ENCODE measurements at regions not wholly inside any gene's neighbourhood (a gene's known extent, or its start where the extent isn't known, plus 50 kb on each side); places are given as distances from the start of the nearest gene placed in this dataset.

DNA sequence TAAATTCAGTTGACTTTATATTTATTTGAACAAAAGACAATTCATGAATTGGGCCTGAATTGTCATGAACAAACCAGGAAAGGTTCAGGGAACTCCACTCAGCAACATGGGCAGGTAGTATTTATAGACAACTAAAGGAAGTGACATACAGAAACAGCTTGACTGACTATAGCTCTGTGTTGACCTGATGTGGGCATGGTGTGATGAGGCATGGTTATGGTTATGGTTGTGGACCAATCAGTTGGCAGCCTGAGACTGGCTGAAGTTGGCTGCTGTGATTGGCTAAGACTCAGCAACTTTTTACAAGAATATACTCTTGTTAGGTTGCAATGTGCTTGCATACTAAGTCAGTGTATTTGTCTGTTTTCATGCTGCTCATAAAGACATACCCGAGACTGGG is 108.4 kb downstream of the HS3ST3B1 start:
- no peaks in the 10 kb centered on the region for H3K79me1 ChIP-seq (replicated peaks; ENCODE audit: low read length, poor library complexity, severe bottlenecking)
- no peak overlapping the region for H2AFZ ChIP-seq (ENCODE audit: low read depth, low read length)
- peaks cover 5% of the 10 kb centered on the region for H3K9me3 ChIP-seq (ENCODE audit: control insufficient read depth, low read length)
- no peak overlapping the region for H3K4ac ChIP-seq (ENCODE audit: low read depth in 1 of 2, low read length in 2 of 2)
- H3K18ac ChIP-seq (ENCODE audit: low read depth in 1 of 2, low read length in 2 of 2): no peak overlapping the region
- H2BK15ac ChIP-seq (ENCODE audit: low read depth, poor library complexity, severe bottlenecking): no peak overlapping the region
- H2BK120ac ChIP-seq (ENCODE audit: low read depth, low read length): no peak overlapping the region
- H3K23ac ChIP-seq (ENCODE audit: low read length in 2 of 2): no peak overlapping the region
- H2BK12ac ChIP-seq (ENCODE audit: low read length in 2 of 2): no peak overlapping the region
- no peak overlapping the region for H2AK5ac ChIP-seq (ENCODE audit: low read length, severe bottlenecking)
- H3K9ac ChIP-seq (ENCODE audit: low read length): no peak overlapping the region
- H3K4me3 ChIP-seq (ENCODE audit: insufficient read depth in 1 of 2, low read depth in 1 of 2, low read length in 2 of 2): no peak overlapping the region
- H4K91ac ChIP-seq (ENCODE audit: low read length): no peak overlapping the region
- H3K14ac ChIP-seq (ENCODE audit: low read length in 2 of 2): no peak overlapping the region
- no peak overlapping the region for H3K27ac ChIP-seq (ENCODE audit: low read length, poor library complexity, severe bottlenecking)
- no peak overlapping the region for H3K4me2 ChIP-seq (ENCODE audit: low read length, poor library complexity, severe bottlenecking)
- DNase-seq: no peak
- no peak overlapping the region for H4K8ac ChIP-seq (ENCODE audit: low read length)
- no peak overlapping the region for H2BK5ac ChIP-seq (ENCODE audit: low read depth, low read length, poor library complexity, severe bottlenecking)
- H3K27me3 ChIP-seq (ENCODE audit: control insufficient read depth in 1 of 2, insufficient read depth in 1 of 2, low read length in 2 of 2): no peaks in the 10 kb centered on the region
- WGBS: 82% methylated on average over 1 of the region's 1 CpG
- no peaks in the 10 kb centered on the region for H3K36me3 ChIP-seq (ENCODE audit: control insufficient read depth in 1 of 2, insufficient read depth in 2 of 2, low read depth in 1 of 2, low read length in 2 of 2)
- no peaks in the 10 kb centered on the region for H3K4me1 ChIP-seq (ENCODE audit: control insufficient read depth, insufficient read depth, low read depth, low read length)

DNA sequence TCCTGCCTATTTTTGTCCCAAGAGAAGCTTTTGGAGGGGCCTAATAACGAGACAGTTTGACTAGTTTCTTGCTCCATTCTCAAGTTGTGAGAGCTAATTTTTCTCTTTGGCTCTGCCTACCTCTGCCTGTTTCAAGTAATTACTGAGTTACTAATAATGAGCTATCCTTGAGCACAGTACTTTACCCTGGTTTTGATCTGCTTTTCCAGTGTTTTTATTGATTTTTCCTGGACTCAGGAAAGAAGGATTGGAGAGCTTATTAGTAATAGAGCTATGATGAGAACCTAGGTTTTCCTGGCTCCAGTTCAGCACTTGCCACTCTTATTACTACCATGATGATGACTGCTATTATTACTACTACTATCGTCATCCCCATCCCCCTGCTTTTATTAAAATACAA is 106.7 kb downstream of the HS3ST3B1 start:
- Histone ChIP-seq H3K36me3 (ENCODE audit: control insufficient read depth in 1 of 2, insufficient read depth in 2 of 2, low read depth in 1 of 2, low read length in 2 of 2) (no peaks in the 10 kb centered on the region), H3K79me1 (replicated peaks; ENCODE audit: low read length, poor library complexity, severe bottlenecking) (no peaks in the 10 kb centered on the region), H3K9ac (ENCODE audit: low read length) (no peak overlapping the region), H3K27me3 (ENCODE audit: control insufficient read depth in 1 of 2, insufficient read depth in 1 of 2, low read length in 2 of 2) (no peaks in the 10 kb centered on the region), H3K4ac (ENCODE audit: low read depth in 1 of 2, low read length in 2 of 2) (no peak overlapping the region), H4K91ac (ENCODE audit: low read length) (no peak overlapping the region), H3K18ac (ENCODE audit: low read depth in 1 of 2, low read length in 2 of 2) (no peak overlapping the region), H3K4me1 (ENCODE audit: control insufficient read depth, insufficient read depth, low read depth, low read length) (no peaks in the 10 kb centered on the region), H3K9me3 (ENCODE audit: control insufficient read depth, low read length) (peaks cover 5% of the 10 kb centered on the region), H3K14ac (ENCODE audit: low read length in 2 of 2) (no peak overlapping the region), H2BK12ac (ENCODE audit: low read length in 2 of 2) (no peak overlapping the region), H3K23ac (ENCODE audit: low read length in 2 of 2) (no peak overlapping the region), H2BK120ac (ENCODE audit: low read depth, low read length) (no peak overlapping the region), H2BK5ac (ENCODE audit: low read depth, low read length, poor library complexity, severe bottlenecking) (no peak overlapping the region), H2AK5ac (ENCODE audit: low read length, severe bottlenecking) (no peak overlapping the region), H4K8ac (ENCODE audit: low read length) (no peak overlapping the region), H2BK15ac (ENCODE audit: low read depth, poor library complexity, severe bottlenecking) (no peak overlapping the region), H3K27ac (ENCODE audit: low read length, poor library complexity, severe bottlenecking) (no peak overlapping the region), H2AFZ (ENCODE audit: low read depth, low read length) (no peak overlapping the region), H3K4me2 (ENCODE audit: low read length, poor library complexity, severe bottlenecking) (no peak overlapping the region), H3K4me3 (ENCODE audit: insufficient read depth in 1 of 2, low read depth in 1 of 2, low read length in 2 of 2) (no peak overlapping the region)
- WGBS: 83% methylated on average over 1 of the region's 2 CpGs
- DNase-seq: no peak

DNA sequence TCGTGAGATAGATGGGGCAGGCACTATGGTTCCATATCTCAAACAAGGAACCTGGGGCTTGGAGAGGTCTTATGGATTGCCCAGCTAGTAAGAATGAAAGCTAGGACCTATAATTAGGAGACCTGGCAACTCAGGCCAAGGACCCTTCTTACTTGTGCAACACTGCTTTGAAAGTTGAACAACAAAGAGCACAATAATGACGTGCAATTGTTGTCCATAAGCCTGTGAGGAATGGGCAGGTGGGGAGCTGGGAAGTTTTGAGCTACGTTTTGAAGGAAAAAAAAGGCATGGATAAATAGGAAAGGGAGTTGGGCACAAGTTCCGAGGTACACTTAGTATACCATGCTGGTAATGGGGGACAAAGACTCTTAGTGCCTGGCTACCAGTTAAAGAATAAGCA is 104.3 kb downstream of the HS3ST3B1 start:
- no peaks in the 10 kb centered on the region for H3K79me1 ChIP-seq (replicated peaks; ENCODE audit: low read length, poor library complexity, severe bottlenecking)
- no peak overlapping the region for H2AK5ac ChIP-seq (ENCODE audit: low read length, severe bottlenecking)
- no peak overlapping the region for H3K18ac ChIP-seq (ENCODE audit: low read depth in 1 of 2, low read length in 2 of 2)
- no peaks in the 10 kb centered on the region for H3K9me3 ChIP-seq (ENCODE audit: control insufficient read depth, low read length)
- H3K4me1 ChIP-seq (ENCODE audit: control insufficient read depth, insufficient read depth, low read depth, low read length): no peaks in the 10 kb centered on the region
- H2BK120ac ChIP-seq (ENCODE audit: low read depth, low read length): no peak overlapping the region
- H3K4me2 ChIP-seq (ENCODE audit: low read length, poor library complexity, severe bottlenecking): no peak overlapping the region
- H2AFZ ChIP-seq (ENCODE audit: low read depth, low read length): no peak overlapping the region
- H3K23ac ChIP-seq (ENCODE audit: low read length in 2 of 2): no peak overlapping the region
- H3K27me3 ChIP-seq (ENCODE audit: control insufficient read depth in 1 of 2, insufficient read depth in 1 of 2, low read length in 2 of 2): no peaks in the 10 kb centered on the region
- H4K8ac ChIP-seq (ENCODE audit: low read length): no peak overlapping the region
- no peak overlapping the region for H3K4me3 ChIP-seq (ENCODE audit: insufficient read depth in 1 of 2, low read depth in 1 of 2, low read length in 2 of 2)
- no peak overlapping the region for H3K9ac ChIP-seq (ENCODE audit: low read length)
- no peak overlapping the region for H4K91ac ChIP-seq (ENCODE audit: low read length)
- H2BK15ac ChIP-seq (ENCODE audit: low read depth, poor library complexity, severe bottlenecking): no peak overlapping the region
- no peak overlapping the region for H2BK5ac ChIP-seq (ENCODE audit: low read depth, low read length, poor library complexity, severe bottlenecking)
- no peak overlapping the region for H3K14ac ChIP-seq (ENCODE audit: low read length in 2 of 2)
- H2BK12ac ChIP-seq (ENCODE audit: low read length in 2 of 2): no peak overlapping the region
- DNase-seq: no peak
- no peak overlapping the region for H3K27ac ChIP-seq (ENCODE audit: low read length, poor library complexity, severe bottlenecking)
- no peak overlapping the region for H3K4ac ChIP-seq (ENCODE audit: low read depth in 1 of 2, low read length in 2 of 2)
- 83% methylated on average over 4 of the region's 4 CpGs for WGBS
- H3K36me3 ChIP-seq (ENCODE audit: control insufficient read depth in 1 of 2, insufficient read depth in 2 of 2, low read depth in 1 of 2, low read length in 2 of 2): no peaks in the 10 kb centered on the region
